HepG2 (cell line): ENCODE measurements at regions not wholly inside any gene's neighbourhood (a gene's known extent, or its start where the extent isn't known, plus 50 kb on each side); places are given as distances from the start of the nearest gene placed in this dataset.

Source experiments
- CENPX ChIP-seq: sonication (generic); formaldehyde crosslinking; IDR thresholded peaks from 2 replicates; pipeline ENCODE4 v1.9.0; 2021; ENCODE audit warnings: mild to moderate bottlenecking, missing genetic modification reagents, moderate library complexity
- FLYWCH1 ChIP-seq: sonication (generic); formaldehyde crosslinking; IDR thresholded peaks from 2 replicates; pipeline ENCODE4 v1.8.1; 2023; ENCODE audit warnings: mild to moderate bottlenecking, missing genetic modification reagents
- MED1 ChIP-seq: sonication (generic); formaldehyde crosslinking; IDR thresholded peaks from 2 replicates; pipeline ENCODE4 v1.4.0; 2020; ENCODE audit warnings: missing genetic modification reagents
- SOX6 ChIP-seq, 2 experiments: fragments of 450-650 bp in 1 of 2; sonication (generic) in 1 of 2; formaldehyde crosslinking in 1 of 2; IDR thresholded peaks; 2 replicates each; pipeline versions ENCODE4 v1.4.0 to v1.6.1; 2017 to 2020; ENCODE audit warnings: antibody characterized with exemption in 1 of 2, mild to moderate bottlenecking in 1 of 2, missing genetic modification reagents in 1 of 2
- ZNF607 ChIP-seq: sonication (generic); formaldehyde crosslinking; IDR thresholded peaks from 2 replicates; pipeline ENCODE4 v1.5.1; 2020; ENCODE audit warnings: missing genetic modification reagents, mild to moderate bottlenecking, borderline replicate concordance
- TF ChIP-seq, protein P1 (sequence below): fragments of 450-650 bp; IDR thresholded peaks from 2 replicates; pipeline ENCODE4 v1.6.1; 2016
- TF ChIP-seq, protein P2 (sequence below): sonication (generic); formaldehyde crosslinking; IDR thresholded peaks from 2 replicates; pipeline ENCODE4 v1.4.0; 2020; ENCODE audit warnings: missing genetic modification reagents
- TF ChIP-seq, protein P3 (sequence below), 2 experiments: fragments of 450-650 bp in 1 of 2; sonication (generic) in 1 of 2; formaldehyde crosslinking in 1 of 2; IDR thresholded peaks; 2 replicates each; pipeline versions ENCODE4 v1.6.1 to v1.8.0; 2016 to 2022; ENCODE audit warnings: antibody characterized with exemption in 1 of 2, mild to moderate bottlenecking in 1 of 2, missing genetic modification reagents in 1 of 2
- TF ChIP-seq, protein P4 (sequence below): sonication (generic); formaldehyde crosslinking; IDR thresholded peaks from 2 replicates; pipeline ENCODE4 v1.4.0; 2020; ENCODE audit warnings: mild to moderate bottlenecking, missing genetic modification reagents

DNA sequence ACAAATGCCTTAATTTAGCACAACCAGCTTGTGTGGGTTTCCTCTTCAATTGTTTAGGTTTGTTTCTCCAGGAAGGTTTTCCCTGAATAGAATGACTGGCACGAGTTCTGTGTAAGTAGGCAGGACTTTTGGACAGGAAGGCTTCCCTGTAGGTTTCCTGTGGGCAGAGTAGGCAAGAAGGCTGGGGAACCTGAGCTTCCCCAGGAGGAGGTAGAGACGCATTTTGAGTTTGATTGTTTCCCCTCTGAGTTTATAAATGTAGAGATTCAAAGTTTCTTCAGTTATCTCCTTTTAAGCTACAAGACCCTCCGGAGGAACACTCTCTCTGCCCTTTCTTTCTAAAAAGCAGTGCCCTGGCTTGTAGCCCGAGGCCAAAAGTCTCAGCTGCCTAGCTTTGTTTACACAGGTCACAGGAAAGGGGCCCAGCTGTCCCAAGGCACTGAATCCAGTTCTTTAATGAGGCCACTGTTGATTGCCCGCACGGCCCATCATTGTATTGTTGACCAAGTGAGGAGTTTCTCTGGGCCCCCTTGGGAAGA is 66.6 kb upstream of the RDX start (continued):
- TF ChIP-seq, protein P1, sequence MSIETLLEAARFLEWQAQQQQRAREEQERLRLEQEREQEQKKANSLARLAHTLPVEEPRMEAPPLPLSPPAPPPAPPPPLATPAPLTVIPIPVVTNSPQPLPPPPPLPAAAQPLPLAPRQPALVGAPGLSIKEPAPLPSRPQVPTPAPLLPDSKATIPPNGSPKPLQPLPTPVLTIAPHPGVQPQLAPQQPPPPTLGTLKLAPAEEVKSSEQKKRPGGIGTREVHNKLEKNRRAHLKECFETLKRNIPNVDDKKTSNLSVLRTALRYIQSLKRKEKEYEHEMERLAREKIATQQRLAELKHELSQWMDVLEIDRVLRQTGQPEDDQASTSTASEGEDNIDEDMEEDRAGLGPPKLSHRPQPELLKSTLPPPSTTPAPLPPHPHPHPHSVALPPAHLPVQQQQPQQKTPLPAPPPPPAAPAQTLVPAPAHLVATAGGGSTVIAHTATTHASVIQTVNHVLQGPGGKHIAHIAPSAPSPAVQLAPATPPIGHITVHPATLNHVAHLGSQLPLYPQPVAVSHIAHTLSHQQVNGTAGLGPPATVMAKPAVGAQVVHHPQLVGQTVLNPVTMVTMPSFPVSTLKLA, result no peak
- TF ChIP-seq, protein P2, sequence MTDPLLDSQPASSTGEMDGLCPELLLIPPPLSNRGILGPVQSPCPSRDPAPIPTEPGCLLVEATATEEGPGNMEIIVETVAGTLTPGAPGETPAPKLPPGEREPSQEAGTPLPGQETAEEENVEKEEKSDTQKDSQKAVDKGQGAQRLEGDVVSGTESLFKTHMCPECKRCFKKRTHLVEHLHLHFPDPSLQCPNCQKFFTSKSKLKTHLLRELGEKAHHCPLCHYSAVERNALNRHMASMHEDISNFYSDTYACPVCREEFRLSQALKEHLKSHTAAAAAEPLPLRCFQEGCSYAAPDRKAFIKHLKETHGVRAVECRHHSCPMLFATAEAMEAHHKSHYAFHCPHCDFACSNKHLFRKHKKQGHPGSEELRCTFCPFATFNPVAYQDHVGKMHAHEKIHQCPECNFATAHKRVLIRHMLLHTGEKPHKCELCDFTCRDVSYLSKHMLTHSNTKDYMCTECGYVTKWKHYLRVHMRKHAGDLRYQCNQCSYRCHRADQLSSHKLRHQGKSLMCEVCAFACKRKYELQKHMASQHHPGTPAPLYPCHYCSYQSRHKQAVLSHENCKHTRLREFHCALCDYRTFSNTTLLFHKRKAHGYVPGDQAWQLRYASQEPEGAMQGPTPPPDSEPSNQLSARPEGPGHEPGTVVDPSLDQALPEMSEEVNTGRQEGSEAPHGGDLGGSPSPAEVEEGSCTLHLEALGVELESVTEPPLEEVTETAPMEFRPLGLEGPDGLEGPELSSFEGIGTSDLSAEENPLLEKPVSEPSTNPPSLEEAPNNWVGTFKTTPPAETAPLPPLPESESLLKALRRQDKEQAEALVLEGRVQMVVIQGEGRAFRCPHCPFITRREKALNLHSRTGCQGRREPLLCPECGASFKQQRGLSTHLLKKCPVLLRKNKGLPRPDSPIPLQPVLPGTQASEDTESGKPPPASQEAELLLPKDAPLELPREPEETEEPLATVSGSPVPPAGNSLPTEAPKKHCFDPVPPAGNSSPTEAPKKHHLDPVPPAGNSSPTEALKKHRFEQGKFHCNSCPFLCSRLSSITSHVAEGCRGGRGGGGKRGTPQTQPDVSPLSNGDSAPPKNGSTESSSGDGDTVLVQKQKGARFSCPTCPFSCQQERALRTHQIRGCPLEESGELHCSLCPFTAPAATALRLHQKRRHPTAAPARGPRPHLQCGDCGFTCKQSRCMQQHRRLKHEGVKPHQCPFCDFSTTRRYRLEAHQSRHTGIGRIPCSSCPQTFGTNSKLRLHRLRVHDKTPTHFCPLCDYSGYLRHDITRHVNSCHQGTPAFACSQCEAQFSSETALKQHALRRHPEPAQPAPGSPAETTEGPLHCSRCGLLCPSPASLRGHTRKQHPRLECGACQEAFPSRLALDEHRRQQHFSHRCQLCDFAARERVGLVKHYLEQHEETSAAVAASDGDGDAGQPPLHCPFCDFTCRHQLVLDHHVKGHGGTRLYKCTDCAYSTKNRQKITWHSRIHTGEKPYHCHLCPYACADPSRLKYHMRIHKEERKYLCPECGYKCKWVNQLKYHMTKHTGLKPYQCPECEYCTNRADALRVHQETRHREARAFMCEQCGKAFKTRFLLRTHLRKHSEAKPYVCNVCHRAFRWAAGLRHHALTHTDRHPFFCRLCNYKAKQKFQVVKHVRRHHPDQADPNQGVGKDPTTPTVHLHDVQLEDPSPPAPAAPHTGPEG (CRISPR knock-in tag), result no peak
- TF ChIP-seq ZNF607 (CRISPR knock-in tag), result no peak
- no peak for TF ChIP-seq MED1 (CRISPR knock-in tag)
- no peak for TF ChIP-seq CENPX
- no peak for TF ChIP-seq SOX6 (IDR thresholded peaks at IDR 0.05)
- TF ChIP-seq SOX6 (CRISPR knock-in tag; IDR thresholded peaks at IDR 0.05), result 0 out of 2 replicates have a peak, but pooled peaks have one; percentile 45
- no peak for TF ChIP-seq FLYWCH1 (CRISPR knock-in tag)
- TF ChIP-seq, protein P3, sequence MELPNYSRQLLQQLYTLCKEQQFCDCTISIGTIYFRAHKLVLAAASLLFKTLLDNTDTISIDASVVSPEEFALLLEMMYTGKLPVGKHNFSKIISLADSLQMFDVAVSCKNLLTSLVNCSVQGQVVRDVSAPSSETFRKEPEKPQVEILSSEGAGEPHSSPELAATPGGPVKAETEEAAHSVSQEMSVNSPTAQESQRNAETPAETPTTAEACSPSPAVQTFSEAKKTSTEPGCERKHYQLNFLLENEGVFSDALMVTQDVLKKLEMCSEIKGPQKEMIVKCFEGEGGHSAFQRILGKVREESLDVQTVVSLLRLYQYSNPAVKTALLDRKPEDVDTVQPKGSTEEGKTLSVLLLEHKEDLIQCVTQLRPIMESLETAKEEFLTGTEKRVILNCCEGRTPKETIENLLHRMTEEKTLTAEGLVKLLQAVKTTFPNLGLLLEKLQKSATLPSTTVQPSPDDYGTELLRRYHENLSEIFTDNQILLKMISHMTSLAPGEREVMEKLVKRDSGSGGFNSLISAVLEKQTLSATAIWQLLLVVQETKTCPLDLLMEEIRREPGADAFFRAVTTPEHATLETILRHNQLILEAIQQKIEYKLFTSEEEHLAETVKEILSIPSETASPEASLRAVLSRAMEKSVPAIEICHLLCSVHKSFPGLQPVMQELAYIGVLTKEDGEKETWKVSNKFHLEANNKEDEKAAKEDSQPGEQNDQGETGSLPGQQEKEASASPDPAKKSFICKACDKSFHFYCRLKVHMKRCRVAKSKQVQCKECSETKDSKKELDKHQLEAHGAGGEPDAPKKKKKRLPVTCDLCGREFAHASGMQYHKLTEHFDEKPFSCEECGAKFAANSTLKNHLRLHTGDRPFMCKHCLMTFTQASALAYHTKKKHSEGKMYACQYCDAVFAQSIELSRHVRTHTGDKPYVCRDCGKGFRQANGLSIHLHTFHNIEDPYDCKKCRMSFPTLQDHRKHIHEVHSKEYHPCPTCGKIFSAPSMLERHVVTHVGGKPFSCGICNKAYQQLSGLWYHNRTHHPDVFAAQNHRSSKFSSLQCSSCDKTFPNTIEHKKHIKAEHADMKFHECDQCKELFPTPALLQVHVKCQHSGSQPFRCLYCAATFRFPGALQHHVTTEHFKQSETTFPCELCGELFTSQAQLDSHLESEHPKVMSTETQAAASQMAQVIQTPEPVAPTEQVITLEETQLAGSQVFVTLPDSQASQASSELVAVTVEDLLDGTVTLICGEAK (IDR thresholded peaks at IDR 0.05), result no peak
- TF ChIP-seq, protein P3 (CRISPR knock-in tag; IDR thresholded peaks at IDR 0.05), result no peak
- TF ChIP-seq, protein P4, sequence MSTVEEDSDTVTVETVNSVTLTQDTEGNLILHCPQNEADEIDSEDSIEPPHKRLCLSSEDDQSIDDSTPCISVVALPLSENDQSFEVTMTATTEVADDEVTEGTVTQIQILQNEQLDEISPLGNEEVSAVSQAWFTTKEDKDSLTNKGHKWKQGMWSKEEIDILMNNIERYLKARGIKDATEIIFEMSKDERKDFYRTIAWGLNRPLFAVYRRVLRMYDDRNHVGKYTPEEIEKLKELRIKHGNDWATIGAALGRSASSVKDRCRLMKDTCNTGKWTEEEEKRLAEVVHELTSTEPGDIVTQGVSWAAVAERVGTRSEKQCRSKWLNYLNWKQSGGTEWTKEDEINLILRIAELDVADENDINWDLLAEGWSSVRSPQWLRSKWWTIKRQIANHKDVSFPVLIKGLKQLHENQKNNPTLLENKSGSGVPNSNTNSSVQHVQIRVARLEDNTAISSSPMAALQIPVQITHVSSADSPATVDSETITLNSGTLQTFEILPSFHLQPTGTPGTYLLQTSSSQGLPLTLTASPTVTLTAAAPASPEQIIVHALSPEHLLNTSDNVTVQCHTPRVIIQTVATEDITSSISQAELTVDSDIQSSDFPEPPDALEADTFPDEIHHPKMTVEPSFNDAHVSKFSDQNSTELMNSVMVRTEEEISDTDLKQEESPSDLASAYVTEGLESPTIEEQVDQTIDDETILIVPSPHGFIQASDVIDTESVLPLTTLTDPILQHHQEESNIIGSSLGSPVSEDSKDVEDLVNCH (CRISPR knock-in tag), result no peak
